GM12878 (cell line): ENCODE measurements at regions not wholly inside any gene's neighbourhood (a gene's known extent, or its start where the extent isn't known, plus 50 kb on each side); places are given as distances from the start of the nearest gene placed in this dataset.

Source experiments
- ATAC-seq: fragments of 200-7000 bp; cut with Tn5 transposase; 3 replicates; pipeline ENCODE4 v1.9.1; 2020; ENCODE audit warnings: mild to moderate bottlenecking, moderate library complexity
- BruUV-seq: library from RNA; stranded (reverse); fragments of 400-500 nt; replicated peaks from 2 replicates; lab custom pipeline; 2021; lab: Mats Ljungman, UMichigan
- CTCF ChIA-PET: fragments of 300-600 bp; sonication (Branson Sonifier 250); formaldehyde crosslinking; extraction: SDS; loops from one replicate; lab custom pipeline; 2021; ENCODE audit warnings: inconsistent platforms; lab: Yijun Ruan, JAX
- POLR2A ChIA-PET: fragments of 350-600 bp; formaldehyde crosslinking; extraction: SDS; loops from one replicate; lab custom pipeline; 2021; ENCODE audit warnings: inconsistent platforms; lab: Charles Lee
- RAD21 ChIA-PET: fragments of 300-600 bp; sonication (Branson Sonifier 250); formaldehyde crosslinking; loops from one replicate; lab custom pipeline; 2023; ENCODE audit warnings: antibody characterized with exemption; ENCODE audit not compliant: unreplicated experiment; lab: Charles Lee
- SMC1A ChIA-PET: fragments of 300-600 bp; sonication (Branson Sonifier 250); formaldehyde crosslinking; loops from one replicate; lab custom pipeline; 2023; ENCODE audit not compliant: unreplicated experiment, uncharacterized antibody; lab: Charles Lee
- DNase-seq: peaks from one replicate; pipeline ENCODE4 v3.0.0-alpha.2; 2011; ENCODE audit warnings: low read depth, low spot score
- FAIRE-seq: peaks from 3 replicates; lab custom pipeline; 2011; peaks lifted over from hg19 to GRCh38; lab: Jason Lieb, UNC
- H2AFZ ChIP-seq: 2 replicates; pipeline ENCODE4 v1.6.0; 2011; ENCODE audit warnings: low read depth, low read length, control low read depth; ENCODE audit not compliant: control insufficient read depth
- H3K27ac ChIP-seq: 2 replicates; pipeline ENCODE4 v1.5.1; 2011; ENCODE audit warnings: control low read depth; ENCODE audit not compliant: control insufficient read depth, insufficient read depth
- H3K27me3 ChIP-seq, 2 experiments: replicated peaks in 1 of 2; 2 replicates each; pipeline versions ENCODE4 v1.6.0 to v1.6.1; 2011; ENCODE audit warnings: low read length in 1 of 2; ENCODE audit not compliant: control insufficient read depth in 2 of 2, insufficient read depth in 2 of 2
- H3K36me3 ChIP-seq, 2 experiments: 2 replicates each; pipeline ENCODE4 v1.5.1; 2011; ENCODE audit warnings: low read length in 1 of 2; ENCODE audit not compliant: control insufficient read depth in 2 of 2, insufficient read depth in 2 of 2
- H3K4me1 ChIP-seq: 2 replicates; pipeline ENCODE4 v1.6.1; 2011; ENCODE audit warnings: mild to moderate bottlenecking, low read length, moderate library complexity, mixed read lengths; ENCODE audit not compliant: control insufficient read depth, insufficient read depth
- H3K4me2 ChIP-seq: 2 replicates; pipeline ENCODE4 v1.6.0; 2011; ENCODE audit warnings: control low read depth; ENCODE audit not compliant: control insufficient read depth, insufficient read depth
- H3K4me3 ChIP-seq: fragments of 200-600 bp; sonication (generic); 2 replicates; pipeline ENCODE4 v1.5.1; 2016
- H3K79me2 ChIP-seq: 2 replicates; pipeline ENCODE4 v1.6.0; 2011; ENCODE audit warnings: low read length; ENCODE audit not compliant: control insufficient read depth, insufficient read depth
- H3K9ac ChIP-seq: 2 replicates; pipeline ENCODE4 v1.8.0; 2011; ENCODE audit warnings: low read length, control low read depth, mixed read lengths; ENCODE audit not compliant: control insufficient read depth, insufficient read depth
- H3K9me3 ChIP-seq: replicated peaks from 3 replicates; pipeline ENCODE4 v1.5.1; 2011; ENCODE audit warnings: mild to moderate bottlenecking, low read length; ENCODE audit not compliant: control insufficient read depth, insufficient read depth
- H4K20me1 ChIP-seq: 2 replicates; pipeline ENCODE4 v1.6.0; 2011; ENCODE audit not compliant: control insufficient read depth, insufficient read depth
- BHLHE40 ChIP-seq, 2 experiments: fragments of 450-650 bp in 1 of 2; IDR thresholded peaks; 2 replicates each; pipeline ENCODE4 v1.6.1; 2011 to 2017; ENCODE audit warnings: low read depth in 2 of 2, borderline replicate concordance in 1 of 2, improper control_type of control experiment in 1 of 2, low read length in 1 of 2, mild to moderate bottlenecking in 1 of 2
- CREM ChIP-seq: IDR thresholded peaks from 2 replicates; pipeline ENCODE4 v1.6.1; 2014; ENCODE audit warnings: antibody characterized with exemption, low read depth
- ETV6 ChIP-seq, 2 experiments: fragments of 450-650 bp in 1 of 2; IDR thresholded peaks in 1 of 2; conservative IDR thresholded peaks in 1 of 2; 2 replicates each; pipeline ENCODE4 v1.6.1; 2014; ENCODE audit warnings: antibody characterized with exemption in 1 of 2, borderline replicate concordance in 1 of 2, low read depth in 1 of 2, mild to moderate bottlenecking in 1 of 2, moderate library complexity in 1 of 2
- JUND ChIP-seq: IDR thresholded peaks from 2 replicates; pipeline ENCODE4 v1.6.1; 2012; ENCODE audit warnings: low read depth, mild to moderate bottlenecking, low read length, improper control_type of control experiment, moderate library complexity
- KLF5 ChIP-seq: fragments of 450-650 bp; IDR thresholded peaks from 2 replicates; pipeline ENCODE4 v1.6.1; 2014; ENCODE audit warnings: mild to moderate bottlenecking; ENCODE audit not compliant: partially characterized antibody
- POLR2A ChIP-seq: IDR thresholded peaks from 2 replicates; pipeline ENCODE4 v1.6.1; 2011; ENCODE audit warnings: low read depth, mild to moderate bottlenecking, low read length
- RUNX3 ChIP-seq: IDR thresholded peaks from 2 replicates; pipeline ENCODE4 v1.6.1; 2012; ENCODE audit warnings: low read length, inconsistent platforms
- SMAD5 ChIP-seq: IDR thresholded peaks from 2 replicates; pipeline ENCODE4 v1.6.1; 2016; ENCODE audit warnings: antibody characterized with exemption, low read depth
- TCF3 ChIP-seq: IDR thresholded peaks from 2 replicates; pipeline ENCODE4 v1.6.1; 2012; ENCODE audit warnings: low read depth, mild to moderate bottlenecking, low read length, borderline replicate concordance; ENCODE audit not compliant: insufficient read depth
- ZBTB11 ChIP-seq: fragments of 450-650 bp; formaldehyde crosslinking; IDR thresholded peaks from 2 replicates; pipeline ENCODE4 v1.5.0; 2022; ENCODE audit warnings: mild to moderate bottlenecking, missing genetic modification characterization
- ZSCAN29 ChIP-seq: fragments of 450-650 bp; IDR thresholded peaks from 2 replicates; pipeline ENCODE4 v1.6.1; 2017; ENCODE audit warnings: mild to moderate bottlenecking, moderate library complexity
- WGBS: methylation state at CpG from one replicate; pipeline ENCODE4 v1.1.6; 2016; ENCODE audit warnings: low lambda C conversion rate; ENCODE audit not compliant: insufficient replicate concordance, insufficient coverage; ENCODE audit errors: missing lambda C conversion rate; 5-methylcytosine and 5-hydroxymethylcytosine counted together
- in situ Hi-C: fragments of 300-500 bp; cut with MboI; formaldehyde crosslinking; loops from 9 replicates; pipeline ENCODE4 v1.14.3; 2018; ENCODE audit warnings: mixed read lengths
- intact Hi-C: fragments of 100-400 bp; cut with micrococcal nuclease; formaldehyde crosslinking; loops from one replicate; pipeline ENCODE4 v1.14.2; 2022; ENCODE audit not compliant: unreplicated experiment
- TF ChIP-seq, protein P1 (sequence below): fragments of 450-650 bp; IDR thresholded peaks from 2 replicates; pipeline ENCODE4 v1.6.1; 2017; ENCODE audit warnings: low read depth, mild to moderate bottlenecking, moderate library complexity

GRCh38 chr3:56928379-56929068 is 126.8 kb upstream of the ARHGEF3 start:
- H3K27ac ChIP-seq = no peak overlapping the region
- no TSS peak for BruUV-seq
- TF ChIP-seq CREM (no peak), RUNX3 (peak; percentile 10; the same call in 1 of the 2 replicates), ETV6 (conservative IDR thresholded peaks at IDR 0.05 in 1 of 2, IDR thresholded peaks at IDR 0.05 in 1 of 2; ENCODE audit: borderline replicate concordance in 1 of 2, low read depth in 1 of 2) (no peak), JUND (no peak)
- peak; percentile 55; the same call in 1 of the 3 replicates for ATAC-seq
- H4K20me1 ChIP-seq = no peaks in the 10 kb centered on the region
- H2AFZ ChIP-seq = no peak overlapping the region
- in situ Hi-C loops = no loop called here
- H3K4me2 ChIP-seq = no peak overlapping the region
- H3K4me1 ChIP-seq = peaks cover 4% of the 10 kb centered on the region
- ChIA-PET CTCF (interaction anchor here (0.8 to 1.5 kb wide), 5 partner anchors 52 to 228 kb away, joined by 3 to 4 read pairs (median 3); no protein-coding TSS in a partner anchor), SMC1A (interaction anchor here (1.1 to 1.4 kb wide), 3 partner anchors 14 to 91 kb away, joined by 3 to 4 read pairs (median 3); no protein-coding TSS in a partner anchor), POLR2A (no interaction called here), RAD21 (no interaction called here)
- no peak for DNase-seq
- no peaks in the 10 kb centered on the region; the same call in 2 of the 3 replicates for H3K9me3 ChIP-seq
- H3K27me3 ChIP-seq = peaks cover 0 to 3% of the 10 kb centered on the region in 2 experiments; a peak in 1 of 4 replicates
- H3K79me2 ChIP-seq = no peaks in the 10 kb centered on the region
- intact Hi-C loops = no loop called here
- no peak overlapping the region for H3K4me3 ChIP-seq
- WGBS = 0% methylated on average over 3 of the region's 3 CpGs
- no peak overlapping the region for H3K9ac ChIP-seq
- FAIRE-seq = no peak
- H3K36me3 ChIP-seq = no peaks in the 10 kb centered on the region

- H3K27ac ChIP-seq = no peak overlapping the region
- peaks cover 4% of the 10 kb centered on the region for H3K4me1 ChIP-seq
- ChIA-PET RAD21 (no interaction called here), CTCF (interaction anchor here (0.8 to 1.5 kb wide), 5 partner anchors 53 to 242 kb away, joined by 3 to 4 read pairs (median 3); no protein-coding TSS in a partner anchor), POLR2A (no interaction called here), SMC1A (interaction anchor here (0.7 to 1.4 kb wide), 4 partner anchors 14 to 91 kb away, joined by 3 to 4 read pairs (median 3); no protein-coding TSS in a partner anchor)
- H3K4me2 ChIP-seq = no peak overlapping the region
- no peak for DNase-seq
- no peak overlapping the region for H2AFZ ChIP-seq
- intact Hi-C loops = no loop called here
- BruUV-seq = no TSS peak
- no peak overlapping the region for H3K9ac ChIP-seq
- H3K36me3 ChIP-seq = no peaks in the 10 kb centered on the region
- in situ Hi-C loops = no loop called here
- no peak for ATAC-seq
- H3K9me3 ChIP-seq = no peaks in the 10 kb centered on the region
- WGBS = 30% methylated on average over 2 of the region's 2 CpGs
- no peak overlapping the region for H3K4me3 ChIP-seq
- FAIRE-seq = no peak
- H3K79me2 ChIP-seq = no peaks in the 10 kb centered on the region
- no peaks in the 10 kb centered on the region for H4K20me1 ChIP-seq
- peaks cover 0 to 3% of the 10 kb centered on the region in 2 experiments; a peak in 1 of 4 replicates for H3K27me3 ChIP-seq
- TF ChIP-seq POLR2A (no peak), SMAD5 (no peak), BHLHE40 (IDR thresholded peaks at IDR 0.05; ENCODE audit: borderline replicate concordance in 1 of 2, low read depth in 2 of 2, low read length in 1 of 2) (no peak), KLF5 (no peak), ZSCAN29 (no peak), ZBTB11 (no peak), TCF3 (no peak)
- TF ChIP-seq, protein P1, sequence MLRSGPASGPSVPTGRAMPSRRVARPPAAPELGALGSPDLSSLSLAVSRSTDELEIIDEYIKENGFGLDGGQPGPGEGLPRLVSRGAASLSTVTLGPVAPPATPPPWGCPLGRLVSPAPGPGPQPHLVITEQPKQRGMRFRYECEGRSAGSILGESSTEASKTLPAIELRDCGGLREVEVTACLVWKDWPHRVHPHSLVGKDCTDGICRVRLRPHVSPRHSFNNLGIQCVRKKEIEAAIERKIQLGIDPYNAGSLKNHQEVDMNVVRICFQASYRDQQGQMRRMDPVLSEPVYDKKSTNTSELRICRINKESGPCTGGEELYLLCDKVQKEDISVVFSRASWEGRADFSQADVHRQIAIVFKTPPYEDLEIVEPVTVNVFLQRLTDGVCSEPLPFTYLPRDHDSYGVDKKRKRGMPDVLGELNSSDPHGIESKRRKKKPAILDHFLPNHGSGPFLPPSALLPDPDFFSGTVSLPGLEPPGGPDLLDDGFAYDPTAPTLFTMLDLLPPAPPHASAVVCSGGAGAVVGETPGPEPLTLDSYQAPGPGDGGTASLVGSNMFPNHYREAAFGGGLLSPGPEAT = no peak
Observed at GRCh38 chr3:56927855-56928254, 126.1 kb upstream of the ARHGEF3 start.
